Loucy (cell line): ENCODE measurements at regions not wholly inside any gene's neighbourhood (a gene's known extent, or its start where the extent isn't known, plus 50 kb on each side); places are given as distances from the start of the nearest gene placed in this dataset.

Source experiments
- H2AFZ ChIP-seq: fragments of 200-600 bp; sonication (generic); 2 replicates; pipeline ENCODE4 v1.6.0; 2016; ENCODE audit warnings: antibody characterized with exemption, mild to moderate bottlenecking, low read length, moderate library complexity
- H3F3A ChIP-seq: fragments of 200-600 bp; 2 replicates; pipeline ENCODE4 v1.6.0; 2016; ENCODE audit warnings: antibody characterized with exemption, low read depth, mild to moderate bottlenecking
- H3K27me3 ChIP-seq: fragments of 200-600 bp; sonication (generic); 2 replicates; pipeline ENCODE4 v1.6.1; 2014; ENCODE audit warnings: low read length, mild to moderate bottlenecking; ENCODE audit not compliant: insufficient read depth, poor library complexity, severe bottlenecking
- H3K36me3 ChIP-seq: fragments of 200-600 bp; sonication (generic); 2 replicates; pipeline ENCODE4 v1.6.1; 2016; ENCODE audit warnings: low read length; ENCODE audit not compliant: insufficient read depth
- H3K4me1 ChIP-seq: fragments of 200-600 bp; sonication (generic); 2 replicates; pipeline ENCODE4 v1.5.1; 2014; ENCODE audit warnings: low read length, mild to moderate bottlenecking; ENCODE audit not compliant: insufficient read depth, poor library complexity, severe bottlenecking
- H3K4me2 ChIP-seq: fragments of 200-600 bp; sonication (generic); 2 replicates; pipeline ENCODE4 v1.6.0; 2014; ENCODE audit warnings: antibody characterized with exemption, low read length, low read depth, mild to moderate bottlenecking; ENCODE audit not compliant: poor library complexity, severe bottlenecking
- H3K4me3 ChIP-seq: fragments of 200-600 bp; sonication (generic); 2 replicates; pipeline ENCODE4 v1.5.1; 2014; ENCODE audit warnings: low read length, mild to moderate bottlenecking, mixed read lengths; ENCODE audit not compliant: poor library complexity, severe bottlenecking
- H3K79me2 ChIP-seq: fragments of 200-600 bp; sonication (generic); 2 replicates; pipeline ENCODE4 v1.6.1; 2014; ENCODE audit warnings: low read length; ENCODE audit not compliant: insufficient read depth
- H3K9ac ChIP-seq: fragments of 200-600 bp; sonication (generic); 2 replicates; pipeline ENCODE4 v1.6.0; 2014; ENCODE audit warnings: mild to moderate bottlenecking, low read depth, low read length, moderate library complexity; ENCODE audit not compliant: poor library complexity, severe bottlenecking
- H3K9me2 ChIP-seq: fragments of 200-600 bp; sonication (generic); replicated peaks from 2 replicates; pipeline ENCODE4 v1.6.1; 2016; ENCODE audit warnings: low read depth, low read length, mixed read lengths
- H3K9me3 ChIP-seq: fragments of 200-600 bp; sonication (generic); 2 replicates; pipeline ENCODE4 v1.6.1; 2014; ENCODE audit warnings: mild to moderate bottlenecking, antibody characterized with exemption, low read length, low read depth; ENCODE audit not compliant: insufficient read depth
- H4K20me1 ChIP-seq: fragments of 200-600 bp; sonication (generic); 2 replicates; pipeline ENCODE4 v1.6.0; 2014; ENCODE audit warnings: antibody characterized with exemption, low read length, mild to moderate bottlenecking; ENCODE audit not compliant: insufficient read depth, poor library complexity, severe bottlenecking
- CTCF ChIP-seq: fragments of 200-600 bp; sonication (generic); conservative IDR thresholded peaks from 2 replicates; pipeline ENCODE4 v1.5.1; 2014; ENCODE audit warnings: mild to moderate bottlenecking, antibody characterized with exemption, low read length
- EZH2phosphoT487 ChIP-seq: fragments of 200-600 bp; IDR thresholded peaks from 2 replicates; pipeline ENCODE4 v1.6.1; 2018; ENCODE audit warnings: antibody characterized with exemption, mild to moderate bottlenecking, moderate library complexity, borderline replicate concordance

- Histone ChIP-seq H3K4me2 (no peak overlapping the region), H2AFZ (no peak overlapping the region), H3K27me3 (no peaks in the 10 kb centered on the region), H4K20me1 (no peaks in the 10 kb centered on the region), H3K36me3 (no peaks in the 10 kb centered on the region), H3K4me1 (no peaks in the 10 kb centered on the region), H3K9ac (no peak overlapping the region), H3K9me2 (no peaks in the 10 kb centered on the region), H3F3A (no peaks in the 10 kb centered on the region), H3K9me3 (no peaks in the 10 kb centered on the region), H3K79me2 (no peaks in the 10 kb centered on the region), H3K4me3 (no peak overlapping the region)
- TF ChIP-seq EZH2phosphoT487, result no peak
- no peak for TF ChIP-seq CTCF
These were observed 1060.1 kb downstream of the ADGRL3 start for GRCh38 chr4:62260254-62260653.

GRCh38 chr4:62256479-62256878 lies 1056.4 kb downstream of the ADGRL3 start:
- no peaks in the 10 kb centered on the region for H3K9me2 ChIP-seq
- H3K4me2 ChIP-seq, result no peak overlapping the region
- no peak overlapping the region for H3K4me3 ChIP-seq
- H3K79me2 ChIP-seq, result no peaks in the 10 kb centered on the region
- H3F3A ChIP-seq, result no peaks in the 10 kb centered on the region
- no peaks in the 10 kb centered on the region for H3K36me3 ChIP-seq
- H3K27me3 ChIP-seq, result no peaks in the 10 kb centered on the region
- H4K20me1 ChIP-seq, result no peaks in the 10 kb centered on the region
- no peaks in the 10 kb centered on the region for H3K9me3 ChIP-seq
- TF ChIP-seq EZH2phosphoT487 (no peak), CTCF (no peak)
- H3K9ac ChIP-seq, result no peak overlapping the region
- no peaks in the 10 kb centered on the region for H3K4me1 ChIP-seq
- no peak overlapping the region for H2AFZ ChIP-seq

GRCh38 chr4:62252728-62253127 lies 1052.6 kb downstream of the ADGRL3 start:
- H3K9me2 ChIP-seq, result no peaks in the 10 kb centered on the region
- H3K4me2 ChIP-seq, result no peak overlapping the region
- H3K36me3 ChIP-seq, result no peaks in the 10 kb centered on the region
- no peak for TF ChIP-seq EZH2phosphoT487
- TF ChIP-seq CTCF, result no peak
- no peaks in the 10 kb centered on the region for H3K27me3 ChIP-seq
- H4K20me1 ChIP-seq, result no peaks in the 10 kb centered on the region
- H3K4me3 ChIP-seq, result no peak overlapping the region
- H3K79me2 ChIP-seq, result no peaks in the 10 kb centered on the region
- H3K9ac ChIP-seq, result no peak overlapping the region
- H3K9me3 ChIP-seq, result no peaks in the 10 kb centered on the region
- H3F3A ChIP-seq, result no peaks in the 10 kb centered on the region
- no peak overlapping the region for H2AFZ ChIP-seq
- no peaks in the 10 kb centered on the region for H3K4me1 ChIP-seq
